HepG2 (cell line): ENCODE measurements at regions not wholly inside any gene's neighbourhood (a gene's known extent, or its start where the extent isn't known, plus 50 kb on each side); places are given as distances from the start of the nearest gene placed in this dataset.

Experiments
- ATAC-seq: fragments of 200-7000 bp; cut with Tn5 transposase; 3 replicates; pipeline ENCODE4 v1.9.1; 2020; ENCODE audit warnings: mild to moderate bottlenecking, moderate library complexity
- BruUV-seq: library from RNA; stranded (reverse); fragments of 400-500 nt; replicated peaks from 2 replicates; lab custom pipeline; 2021; lab: Mats Ljungman, UMichigan
- CTCF ChIA-PET: fragments of 300-600 bp; formaldehyde crosslinking; extraction: SDS; loops from one replicate; lab custom pipeline; 2021; ENCODE audit warnings: low total read pairs, inconsistent platforms, low intra/inter-chr PET ratio; lab: Yijun Ruan, JAX
- POLR2A ChIA-PET: fragments of 350-600 bp; sonication (Branson Sonifier 250); formaldehyde crosslinking; loops from one replicate; lab custom pipeline; 2020; ENCODE audit warnings: antibody characterized with exemption, inconsistent platforms; lab: Yijun Ruan, JAX
- DNase-seq: peaks from one replicate; pipeline ENCODE4 v3.0.0-alpha.2; 2015; ENCODE audit warnings: low spot score
- FAIRE-seq: peaks from 3 replicates; lab custom pipeline; 2011; peaks lifted over from hg19 to GRCh38; lab: Jason Lieb, UNC
- H2AFZ ChIP-seq: one replicate; pipeline ENCODE4 v1.6.1; 2011; ENCODE audit warnings: low read length, inconsistent platforms
- H3K27ac ChIP-seq: fragments of 300-600 bp; 3 replicates; pipeline ENCODE4 v1.8.0; 2011; ENCODE audit warnings: mixed run types, mild to moderate bottlenecking, mixed read lengths, low read length, inconsistent platforms; ENCODE audit not compliant: insufficient read depth; ENCODE audit errors: extremely low read length
- H3K27me3 ChIP-seq, 2 experiments: fragments of 200-600 bp in 1 of 2; 2 replicates in 1 of 2; 3 replicates in 1 of 2; pipeline versions ENCODE4 v1.6.0 to v1.8.0; 2011; ENCODE audit warnings: low read length in 2 of 2, mild to moderate bottlenecking in 2 of 2, moderate library complexity in 2 of 2, inconsistent platforms in 1 of 2; ENCODE audit not compliant: insufficient read depth in 2 of 2, control insufficient read depth in 1 of 2
- H3K36me3 ChIP-seq, 2 experiments: fragments of 200-600 bp in 1 of 2; replicated peaks in 1 of 2; 2 replicates in 1 of 2; 3 replicates in 1 of 2; pipeline versions ENCODE4 v1.5.1 to v1.8.0; 2011; ENCODE audit warnings: low read length in 2 of 2, inconsistent platforms in 1 of 2; ENCODE audit not compliant: insufficient read depth in 2 of 2, control insufficient read depth in 1 of 2
- H3K4me1 ChIP-seq: 2 replicates; pipeline ENCODE4 v1.5.1; 2012; ENCODE audit warnings: low read length, inconsistent platforms; ENCODE audit not compliant: insufficient read depth
- H3K4me2 ChIP-seq: 2 replicates; pipeline ENCODE4 v1.6.0; 2011; ENCODE audit warnings: low read depth, low read length, inconsistent platforms
- H3K4me3 ChIP-seq, 3 experiments: fragments of 200-600 bp in 1 of 3; sonication (generic), shearing (Covaris generic) in 1 of 3; replicated peaks in 1 of 3; 2 replicates each; pipeline ENCODE4 v1.5.1; 2011 to 2016; ENCODE audit warnings: low read length in 3 of 3, inconsistent platforms in 2 of 3, low read depth in 2 of 3, mild to moderate bottlenecking in 2 of 3, control low read depth in 1 of 3, mixed read lengths in 1 of 3; ENCODE audit not compliant: insufficient read depth in 1 of 3
- H3K79me2 ChIP-seq: one replicate; pipeline ENCODE4 v1.6.1; 2011; ENCODE audit warnings: low read length, inconsistent platforms; ENCODE audit not compliant: insufficient read depth
- H3K9ac ChIP-seq: 2 replicates; pipeline ENCODE4 v1.6.0; 2011; ENCODE audit warnings: mild to moderate bottlenecking, low read depth, low read length, inconsistent platforms; ENCODE audit not compliant: insufficient read depth
- H3K9me3 ChIP-seq: 2 replicates; pipeline ENCODE4 v1.5.1; 2012; ENCODE audit warnings: mild to moderate bottlenecking, low read length
- H4K20me1 ChIP-seq: 2 replicates; pipeline ENCODE4 v1.6.0; 2011; ENCODE audit warnings: inconsistent platforms, mild to moderate bottlenecking, low read length, moderate library complexity; ENCODE audit not compliant: insufficient read depth
- ASH2L ChIP-seq: fragments of 300-600, 200-600 bp; sonication (generic); IDR thresholded peaks from 2 replicates; pipeline ENCODE4 v1.7.0; 2017; ENCODE audit warnings: low read depth, mild to moderate bottlenecking, moderate library complexity, mixed read lengths, low read length; ENCODE audit not compliant: insufficient read length
- FOXM1 ChIP-seq: sonication (generic); formaldehyde crosslinking; IDR thresholded peaks from 2 replicates; pipeline ENCODE4 v1.5.0; 2020; ENCODE audit warnings: missing genetic modification reagents
- GRHL1 ChIP-seq: sonication (generic); formaldehyde crosslinking; conservative IDR thresholded peaks from 2 replicates; pipeline ENCODE4 v1.8.0; 2022; ENCODE audit warnings: missing genetic modification reagents
- JUN ChIP-seq: sonication (generic); formaldehyde crosslinking; IDR thresholded peaks from 2 replicates; pipeline ENCODE4 v1.4.0; 2020; ENCODE audit warnings: mild to moderate bottlenecking, missing genetic modification reagents
- KDM1A ChIP-seq: IDR thresholded peaks from 2 replicates; pipeline ENCODE4 v1.6.1; 2016; ENCODE audit warnings: missing compliant biosample characterization
- KMT2B ChIP-seq: IDR thresholded peaks from 2 replicates; pipeline ENCODE4 v1.6.1; 2016; ENCODE audit warnings: missing genetic modification reagents, missing compliant biosample characterization
- NCOR1 ChIP-seq: fragments of 200-600 bp; sonication (generic); IDR thresholded peaks from 2 replicates; pipeline ENCODE4 v1.7.0; 2017; ENCODE audit warnings: antibody characterized with exemption, low read length, borderline replicate concordance
- STAT5B ChIP-seq: sonication (generic); formaldehyde crosslinking; IDR thresholded peaks from 2 replicates; pipeline ENCODE4 v1.4.0; 2020; ENCODE audit warnings: missing genetic modification reagents
- TCF12 ChIP-seq, 2 experiments: fragments of 450-650 bp in 1 of 2; sonication (generic) in 1 of 2; formaldehyde crosslinking in 1 of 2; IDR thresholded peaks; 2 replicates each; pipeline versions ENCODE4 v1.6.1 to v1.8.0; 2017 to 2022; ENCODE audit warnings: antibody characterized with exemption in 1 of 2, mild to moderate bottlenecking in 1 of 2, missing genetic modification reagents in 1 of 2, moderate library complexity in 1 of 2
- THYN1 ChIP-seq: sonication (generic); formaldehyde crosslinking; IDR thresholded peaks from 2 replicates; pipeline ENCODE4 v1.8.1; 2023; ENCODE audit warnings: low read depth, mild to moderate bottlenecking, moderate library complexity, missing genetic modification reagents, borderline replicate concordance
- ZNF274 ChIP-seq: sonication (generic); formaldehyde crosslinking; IDR thresholded peaks from 2 replicates; pipeline ENCODE4 v1.5.1; 2020; ENCODE audit warnings: mild to moderate bottlenecking, missing genetic modification reagents
- ZNF547 ChIP-seq: sonication (generic); formaldehyde crosslinking; IDR thresholded peaks from 2 replicates; pipeline ENCODE4 v1.5.1; 2020; ENCODE audit warnings: mild to moderate bottlenecking, missing genetic modification reagents
- ZNF629 ChIP-seq: sonication (generic); formaldehyde crosslinking; conservative IDR thresholded peaks from 2 replicates; pipeline ENCODE4 v1.5.0; 2020; ENCODE audit warnings: missing genetic modification reagents
- WGBS: methylation state at CpG from one replicate; pipeline ENCODE4 v1.1.6; 2017; ENCODE audit warnings: low lambda C conversion rate; 5-methylcytosine and 5-hydroxymethylcytosine counted together
- in situ Hi-C: cut with HindIII; loops from 2 replicates; pipeline ENCODE4 v1.10.0; 2017; ENCODE audit warnings: low pct_unique_long_range_greater_than_20kb; ENCODE audit not compliant: extremely low pct_ligation_motif_present
- intact Hi-C: fragments of 100-400 bp; cut with micrococcal nuclease; formaldehyde crosslinking; loops from one replicate; pipeline ENCODE4 v1.10.0; 2022; ENCODE audit not compliant: unreplicated experiment
- TF ChIP-seq, protein P1 (sequence below): sonication (generic); formaldehyde crosslinking; IDR thresholded peaks from 2 replicates; pipeline ENCODE4 v1.8.0; 2022; ENCODE audit warnings: mild to moderate bottlenecking, missing genetic modification reagents, moderate library complexity

- H3K4me3 ChIP-seq, result no peak overlapping the region
- no peak overlapping the region for H2AFZ ChIP-seq
- H3K4me1 ChIP-seq, result no peaks in the 10 kb centered on the region
- H4K20me1 ChIP-seq, result no peaks in the 10 kb centered on the region
- DNase-seq, result no peak
- in situ Hi-C loops (no loop called here), intact Hi-C loops (no loop called here)
- H3K36me3 ChIP-seq, result no peaks in the 10 kb centered on the region
- ChIA-PET CTCF (no interaction called here), POLR2A (no interaction called here)
- 20% methylated on average over 3 of the region's 3 CpGs for WGBS
- H3K27me3 ChIP-seq, result no peaks in the 10 kb centered on the region
- H3K27ac ChIP-seq, result no peak overlapping the region
- FAIRE-seq, result no peak
- TF ChIP-seq ZNF547 (CRISPR knock-in tag), result no peak
- no peak for TF ChIP-seq ZNF274
- TF ChIP-seq ZNF629 (CRISPR knock-in tag), result no peak
- no peak for TF ChIP-seq GRHL1 (CRISPR knock-in tag)
- no peak for TF ChIP-seq FOXM1 (CRISPR knock-in tag)
- TF ChIP-seq, protein P1, sequence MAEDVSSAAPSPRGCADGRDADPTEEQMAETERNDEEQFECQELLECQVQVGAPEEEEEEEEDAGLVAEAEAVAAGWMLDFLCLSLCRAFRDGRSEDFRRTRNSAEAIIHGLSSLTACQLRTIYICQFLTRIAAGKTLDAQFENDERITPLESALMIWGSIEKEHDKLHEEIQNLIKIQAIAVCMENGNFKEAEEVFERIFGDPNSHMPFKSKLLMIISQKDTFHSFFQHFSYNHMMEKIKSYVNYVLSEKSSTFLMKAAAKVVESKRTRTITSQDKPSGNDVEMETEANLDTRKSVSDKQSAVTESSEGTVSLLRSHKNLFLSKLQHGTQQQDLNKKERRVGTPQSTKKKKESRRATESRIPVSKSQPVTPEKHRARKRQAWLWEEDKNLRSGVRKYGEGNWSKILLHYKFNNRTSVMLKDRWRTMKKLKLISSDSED (CRISPR knock-in tag), result no peak
- no peak for TF ChIP-seq JUN
- TF ChIP-seq TCF12 (IDR thresholded peaks at IDR 0.05), result no peak
- TF ChIP-seq TCF12 (CRISPR knock-in tag; IDR thresholded peaks at IDR 0.05), result no peak
- no peak for TF ChIP-seq NCOR1
- no peak for TF ChIP-seq KMT2B (CRISPR knock-in tag)
- TF ChIP-seq STAT5B (CRISPR knock-in tag), result no peak
- no peak for TF ChIP-seq ASH2L
- TF ChIP-seq KDM1A (CRISPR knock-in tag), result no peak
- no peak for TF ChIP-seq THYN1 (CRISPR knock-in tag)
- H3K4me2 ChIP-seq, result no peak overlapping the region
- peaks cover 70% of the 10 kb centered on the region for H3K9me3 ChIP-seq
- no peak for ATAC-seq
- H3K9ac ChIP-seq, result no peak overlapping the region
- no TSS peak for BruUV-seq
- H3K79me2 ChIP-seq, result no peaks in the 10 kb centered on the region
Measured at GRCh38 chr18:55838841-55839240, 250.8 kb upstream of the TCF4 start.
